ENCODE measurements at regions not wholly inside any gene's neighbourhood (a gene's known extent, or its start where the extent isn't known, plus 50 kb on each side); places are given as distances from the start of the nearest gene placed in this dataset.

DNA sequence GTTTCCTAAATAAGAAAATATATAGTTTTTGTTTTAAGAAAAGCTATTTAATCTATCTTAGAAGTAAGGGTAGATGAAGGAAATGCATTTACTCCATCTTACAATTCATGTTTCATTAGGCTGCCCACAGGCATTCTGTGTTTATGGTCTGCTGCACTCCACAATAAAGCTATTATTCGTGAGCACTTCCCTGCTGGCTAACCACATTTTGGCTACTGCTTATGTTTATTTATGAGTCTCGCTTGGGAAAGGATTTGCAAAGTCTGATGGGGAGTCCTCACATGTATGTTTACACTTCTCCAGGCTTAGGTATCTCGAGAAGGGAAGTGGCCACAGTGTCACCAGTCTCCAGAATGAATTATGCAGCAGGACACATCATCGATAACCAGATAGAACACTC, 260.8 kb upstream of the VCX start:
- H3K4me3 ChIP-seq (ENCODE audit: low read depth, low read length) = no peak overlapping the region
- DNase-seq (ENCODE audit: low read depth) = no peak
- TF ChIP-seq, protein P1, sequence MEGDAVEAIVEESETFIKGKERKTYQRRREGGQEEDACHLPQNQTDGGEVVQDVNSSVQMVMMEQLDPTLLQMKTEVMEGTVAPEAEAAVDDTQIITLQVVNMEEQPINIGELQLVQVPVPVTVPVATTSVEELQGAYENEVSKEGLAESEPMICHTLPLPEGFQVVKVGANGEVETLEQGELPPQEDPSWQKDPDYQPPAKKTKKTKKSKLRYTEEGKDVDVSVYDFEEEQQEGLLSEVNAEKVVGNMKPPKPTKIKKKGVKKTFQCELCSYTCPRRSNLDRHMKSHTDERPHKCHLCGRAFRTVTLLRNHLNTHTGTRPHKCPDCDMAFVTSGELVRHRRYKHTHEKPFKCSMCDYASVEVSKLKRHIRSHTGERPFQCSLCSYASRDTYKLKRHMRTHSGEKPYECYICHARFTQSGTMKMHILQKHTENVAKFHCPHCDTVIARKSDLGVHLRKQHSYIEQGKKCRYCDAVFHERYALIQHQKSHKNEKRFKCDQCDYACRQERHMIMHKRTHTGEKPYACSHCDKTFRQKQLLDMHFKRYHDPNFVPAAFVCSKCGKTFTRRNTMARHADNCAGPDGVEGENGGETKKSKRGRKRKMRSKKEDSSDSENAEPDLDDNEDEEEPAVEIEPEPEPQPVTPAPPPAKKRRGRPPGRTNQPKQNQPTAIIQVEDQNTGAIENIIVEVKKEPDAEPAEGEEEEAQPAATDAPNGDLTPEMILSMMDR (IDR thresholded peaks at IDR 0.05; ENCODE audit: insufficient read depth, low read depth, low read length) = no peak

DNA sequence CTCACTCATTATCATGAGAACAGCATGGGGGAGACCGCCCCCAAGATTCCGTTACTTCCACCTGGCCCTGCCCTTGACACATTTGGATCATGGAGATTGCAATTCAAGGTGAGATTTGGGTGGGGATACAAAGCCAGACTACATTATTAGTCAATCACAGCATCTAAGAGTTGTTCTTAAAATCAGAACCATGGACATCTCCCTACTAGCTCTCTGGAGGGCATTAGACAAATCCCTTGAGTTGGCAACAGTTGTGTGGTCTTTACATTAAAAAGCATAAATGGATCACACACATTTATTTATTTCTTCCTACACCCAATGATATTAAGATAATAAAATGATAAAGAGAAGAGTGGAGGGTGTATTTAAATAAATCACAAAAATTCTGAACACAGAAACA, 262.8 kb upstream of the VCX start:
- TF ChIP-seq, protein P1 (IDR thresholded peaks at IDR 0.05; ENCODE audit: insufficient read depth, low read depth, low read length) = no peak
- no peak for DNase-seq (ENCODE audit: low read depth)
- H3K4me3 ChIP-seq (ENCODE audit: low read depth, low read length) = no peak overlapping the region

DNA sequence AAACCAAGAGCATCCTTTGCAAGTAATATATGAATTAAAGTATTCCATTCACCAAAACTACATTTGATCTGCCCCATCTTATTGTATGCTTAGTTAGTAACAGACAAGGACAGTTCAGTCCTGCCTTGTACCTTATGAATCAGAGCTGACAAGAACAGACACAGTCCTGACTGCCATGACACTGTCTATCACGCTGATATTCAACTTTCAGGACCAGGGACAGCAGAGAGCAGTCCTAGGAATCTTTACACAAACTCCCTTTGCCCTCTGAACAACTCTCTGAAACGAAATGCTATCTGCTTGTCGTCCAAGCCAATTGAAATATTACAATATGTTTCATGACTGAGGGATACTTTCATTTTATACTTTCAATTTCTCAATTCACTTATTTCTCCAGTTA, 268.6 kb upstream of the VCX start:
- peak; percentile 1 for DNase-seq (ENCODE audit: low read depth)
- H3K4me3 ChIP-seq (ENCODE audit: low read depth, low read length) = no peak overlapping the region
- TF ChIP-seq, protein P1 (IDR thresholded peaks at IDR 0.05; ENCODE audit: insufficient read depth, low read depth, low read length) = no peak

DNA sequence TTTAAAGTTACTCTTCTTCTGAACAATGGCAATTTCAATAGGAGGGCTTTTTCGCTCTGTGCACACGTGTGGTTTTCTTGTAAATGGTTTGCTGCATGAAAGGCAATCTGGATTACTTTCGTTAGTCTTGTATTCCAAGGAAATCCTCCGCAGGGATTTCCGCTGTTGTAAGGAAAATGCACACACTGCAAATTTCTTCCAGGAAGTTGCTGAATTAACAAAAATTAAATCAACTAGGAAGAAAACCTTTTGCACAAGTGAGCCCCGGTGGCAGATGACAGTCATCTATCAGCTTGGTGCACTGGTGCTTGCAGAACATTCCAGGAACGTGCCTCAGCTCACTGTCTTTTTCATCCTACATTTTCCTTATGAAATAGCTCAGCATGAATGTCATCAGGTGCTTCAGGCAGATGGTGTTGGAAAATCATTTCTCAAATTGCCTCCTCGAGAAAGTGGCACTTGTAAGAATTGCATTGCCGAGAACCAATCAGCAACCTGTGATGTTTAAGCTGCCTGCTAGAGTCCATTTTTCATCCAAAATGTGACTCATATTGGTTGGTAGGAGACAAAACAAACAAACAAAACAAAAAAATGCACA, 272.4 kb upstream of the VCX start:
- TF ChIP-seq, protein P1 (IDR thresholded peaks at IDR 0.05; ENCODE audit: insufficient read depth, low read depth, low read length) = no peak
- no peak overlapping the region for H3K4me3 ChIP-seq (ENCODE audit: low read depth, low read length)
- no peak for DNase-seq (ENCODE audit: low read depth)

DNA sequence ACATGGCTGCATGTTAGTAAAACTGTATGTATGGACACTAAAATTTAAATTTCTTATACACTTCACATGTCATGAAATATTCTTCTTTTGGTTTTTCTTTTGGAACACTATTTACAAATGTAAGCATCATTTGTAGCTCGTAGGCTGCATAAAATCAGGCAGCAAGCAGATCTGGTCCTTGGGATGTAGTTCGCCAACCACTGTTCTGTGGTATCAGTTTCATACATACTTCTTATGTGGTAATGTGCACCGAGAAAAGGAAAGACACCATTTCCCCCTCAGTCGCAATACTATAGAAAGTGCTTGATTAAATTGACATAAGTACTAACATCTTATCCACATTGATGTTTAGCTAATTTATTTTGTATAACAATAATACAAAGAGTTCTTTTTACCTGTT, 274.4 kb upstream of the VCX start:
- DNase-seq (ENCODE audit: low read depth) = no peak

DNA sequence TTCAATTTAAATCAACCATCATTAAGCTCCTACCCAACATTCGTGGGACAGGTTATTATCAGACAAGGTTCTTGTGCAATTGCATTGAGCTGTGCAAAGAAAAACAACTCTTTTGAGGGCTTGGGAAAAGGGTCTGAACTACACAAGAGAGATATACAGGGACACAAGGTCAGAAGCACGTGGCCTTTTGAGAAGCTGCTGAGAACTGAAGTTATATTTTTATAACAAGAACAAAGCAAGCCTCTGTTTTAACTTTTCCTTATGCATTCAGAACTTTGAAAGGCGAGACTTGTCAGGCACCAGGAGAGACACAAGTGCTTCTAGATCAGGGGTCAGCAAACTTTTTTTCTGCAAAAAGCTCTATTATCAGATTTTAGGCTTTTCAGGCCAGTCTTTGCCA, 274.8 kb upstream of the VCX start:
- TF ChIP-seq, protein P1 (IDR thresholded peaks at IDR 0.05; ENCODE audit: insufficient read depth, low read depth, low read length) = no peak
- no peak for DNase-seq (ENCODE audit: low read depth)
- H3K4me3 ChIP-seq (ENCODE audit: low read depth, low read length) = no peak overlapping the region

More for the DNA sequence above, 274.4 kb upstream of the VCX start:
- H3K4me3 ChIP-seq (ENCODE audit: low read depth, low read length) = no peak overlapping the region
- TF ChIP-seq, protein P1 (IDR thresholded peaks at IDR 0.05; ENCODE audit: insufficient read depth, low read depth, low read length) = no peak

DNA sequence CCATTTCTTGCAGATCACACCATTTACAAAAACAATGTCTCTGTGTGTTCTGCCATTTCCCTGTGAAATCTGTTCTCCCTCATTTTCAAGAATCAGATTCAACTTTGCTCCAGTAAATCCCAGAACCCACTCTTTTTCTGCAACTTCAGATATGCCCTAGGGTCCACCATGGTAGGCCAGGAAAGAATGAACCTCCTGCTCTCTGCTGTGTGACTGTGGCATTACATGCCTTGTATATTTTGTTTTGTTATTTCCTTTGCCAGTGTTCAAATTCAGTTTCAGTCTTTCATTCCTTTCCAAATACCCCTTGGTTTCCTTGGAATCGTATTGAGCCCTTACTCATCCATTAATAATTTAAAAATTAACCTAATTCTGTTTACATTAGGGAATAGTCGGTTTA, 290.2 kb upstream of the VCX start:
- DNase-seq (ENCODE audit: low read depth) = no peak
- TF ChIP-seq, protein P1 (IDR thresholded peaks at IDR 0.05; ENCODE audit: insufficient read depth, low read depth, low read length) = no peak

More for the DNA sequence above, 290.2 kb upstream of the VCX start:
- no peak overlapping the region for H3K4me3 ChIP-seq (ENCODE audit: low read depth, low read length)

Measured in fibroblast of villous mesenchyme (primary cell).